Activated CD4-positive, alpha-beta T cell treated with anti-CD3 and anti-CD28 coated beads, Interleukin-2, Interleukin-4, amounts not matched to agents 100 ng/mL and 50 ng/mL, durations not matched to agents 16 hours and 8 hours (primary cell): ENCODE measurements at regions not wholly inside any gene's neighbourhood (a gene's known extent, or its start where the extent isn't known, plus 50 kb on each side); places are given as distances from the start of the nearest gene placed in this dataset.
"Not testable (repeated sequence)": the region's sequence is repeated elsewhere in the genome, so short reads cannot be mapped to it uniquely, and the experiment has no call there.

Experiments used
- DNase-seq: peaks from one replicate; pipeline ENCODE4 v3.0.0-alpha.2; 2020; ENCODE audit warnings: low spot score

DNA sequence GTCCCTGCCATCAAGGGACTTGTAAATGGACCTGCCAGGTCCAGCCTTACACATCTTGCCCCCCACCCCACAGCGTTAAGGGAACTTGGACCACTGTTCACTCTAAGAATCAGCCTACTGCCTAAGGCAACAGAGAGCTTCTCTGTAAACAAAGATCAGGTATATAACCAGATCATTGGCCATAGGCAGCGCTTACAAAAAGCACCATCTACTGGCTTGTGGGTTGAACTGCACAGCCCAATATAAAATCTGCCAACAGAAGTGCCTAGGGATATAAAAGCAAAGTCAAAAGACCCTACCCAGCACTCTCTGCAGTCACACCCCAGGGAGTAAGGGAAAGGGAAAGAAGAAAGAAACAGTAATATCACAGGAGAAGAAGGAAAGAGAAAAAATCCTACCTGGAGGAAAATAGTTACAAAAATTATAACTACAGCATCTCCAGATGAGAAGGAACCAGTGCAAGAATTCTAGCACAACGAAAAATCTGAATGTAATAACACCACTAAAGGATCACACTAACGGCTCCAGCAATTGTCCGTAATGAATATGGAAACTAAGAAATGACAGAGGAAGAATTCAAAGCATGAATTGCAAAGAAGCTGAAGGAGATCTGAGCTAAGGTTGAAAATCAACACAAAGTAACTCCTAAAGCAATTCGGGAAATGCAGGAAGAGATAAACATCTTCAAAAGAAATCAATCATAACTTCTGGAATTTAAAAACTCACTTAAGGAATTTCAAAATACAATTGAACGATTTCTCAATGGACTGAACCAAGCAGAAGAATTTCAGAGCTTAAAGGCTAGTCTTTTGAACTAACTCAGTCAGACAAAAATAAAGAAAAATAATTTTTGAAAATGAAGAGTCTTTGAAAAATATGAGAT, 95.2 kb upstream of the PCED1B start:
- DNase-seq = peak; percentile 42

GRCh38 chr12:46985816-46986215, 93.6 kb upstream of the PCED1B start:
- DNase-seq = no peak

- not testable (repeated sequence) for DNase-seq
Observed at GRCh38 chr12:46988122-46988521, 91.3 kb upstream of the PCED1B start.

GRCh38 chr12:46990211-46990610, 89.2 kb upstream of the PCED1B start:
- DNase-seq = no peak

DNA sequence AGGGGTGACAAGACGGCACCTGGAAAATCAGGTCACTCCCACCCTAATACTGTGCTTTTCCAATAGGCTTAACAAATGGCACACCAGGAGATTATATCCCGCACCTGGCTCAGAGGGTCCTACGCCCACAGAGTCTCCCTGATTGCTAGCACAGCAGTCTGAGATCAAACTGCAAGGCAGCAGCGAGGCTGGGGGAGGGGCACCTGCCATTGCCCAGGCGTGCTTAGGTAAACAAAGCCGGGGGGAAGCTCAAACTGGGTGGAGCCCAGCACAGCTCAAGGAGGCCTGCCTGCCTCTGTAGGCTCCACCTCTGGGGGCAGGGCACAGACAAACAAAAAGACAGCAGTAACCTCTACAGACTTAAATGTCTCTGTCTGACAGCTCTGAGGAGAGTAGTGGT, 87.4 kb upstream of the PCED1B start:
- DNase-seq = not testable (repeated sequence)

- DNase-seq = no peak
Observed at GRCh38 chr12:46998811-46999368, 80.5 kb upstream of the PCED1B start.

DNA sequence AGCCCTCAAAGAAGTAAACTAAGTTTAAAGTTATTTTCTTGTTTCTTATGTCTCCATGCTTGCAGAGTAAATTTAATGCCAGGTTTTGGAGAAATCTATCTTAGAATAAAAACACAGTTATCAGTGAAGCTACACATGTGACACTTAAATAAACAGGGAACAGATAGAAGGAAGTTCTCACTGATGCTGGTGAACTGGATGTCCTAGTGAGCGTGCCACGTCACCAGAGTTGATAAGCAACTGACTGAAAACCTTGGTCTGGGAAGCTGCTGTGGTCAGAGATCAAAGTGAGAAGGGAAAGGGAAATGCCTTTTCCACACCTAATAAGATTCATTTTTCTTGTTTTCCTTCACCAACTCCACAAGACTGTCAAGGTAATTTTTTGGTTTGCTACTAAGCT, 74.8 kb upstream of the PCED1B start:
- DNase-seq = no peak

DNA sequence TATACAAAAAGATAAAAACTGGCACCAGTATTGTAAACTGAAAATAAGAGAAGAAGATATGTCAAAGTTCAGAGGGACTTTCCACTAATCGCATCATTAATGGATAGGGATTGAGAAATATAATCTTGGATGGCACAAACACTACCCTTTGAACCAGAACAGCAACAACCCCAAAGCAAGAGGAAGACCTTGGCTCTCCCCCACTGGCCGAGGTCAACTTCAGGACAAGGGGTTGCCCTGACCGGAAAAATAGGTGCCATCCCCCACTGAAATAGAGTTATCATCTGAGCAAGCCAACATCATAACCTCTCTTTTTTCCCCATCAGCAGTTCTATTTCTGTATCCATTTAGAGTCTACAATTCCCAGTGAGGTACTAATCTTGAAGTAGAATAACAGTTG, 72.4 kb upstream of the PCED1B start:
- DNase-seq = no peak

DNA sequence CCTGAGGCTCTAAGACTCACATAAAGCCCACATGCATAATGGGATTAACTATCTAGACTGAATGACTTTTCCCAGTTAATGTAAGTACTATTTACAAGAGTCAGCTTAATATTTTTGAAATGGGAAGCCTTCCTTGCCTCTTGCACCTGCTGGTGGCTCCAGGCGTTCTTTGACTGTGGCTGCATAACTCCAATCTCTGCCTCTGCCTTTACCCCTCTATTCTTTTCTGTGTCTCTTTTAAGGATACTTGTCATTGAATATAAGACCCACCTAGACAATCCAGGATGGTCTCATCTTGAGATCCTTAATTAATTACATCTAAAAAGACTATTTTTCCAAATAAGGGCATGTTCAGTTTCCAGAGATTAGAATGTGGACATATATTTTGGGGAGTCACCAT, 66.9 kb upstream of the PCED1B start:
- DNase-seq = no peak

GRCh38 chr12:47014474-47014873, 64.9 kb upstream of the PCED1B start:
- DNase-seq = no peak

DNA sequence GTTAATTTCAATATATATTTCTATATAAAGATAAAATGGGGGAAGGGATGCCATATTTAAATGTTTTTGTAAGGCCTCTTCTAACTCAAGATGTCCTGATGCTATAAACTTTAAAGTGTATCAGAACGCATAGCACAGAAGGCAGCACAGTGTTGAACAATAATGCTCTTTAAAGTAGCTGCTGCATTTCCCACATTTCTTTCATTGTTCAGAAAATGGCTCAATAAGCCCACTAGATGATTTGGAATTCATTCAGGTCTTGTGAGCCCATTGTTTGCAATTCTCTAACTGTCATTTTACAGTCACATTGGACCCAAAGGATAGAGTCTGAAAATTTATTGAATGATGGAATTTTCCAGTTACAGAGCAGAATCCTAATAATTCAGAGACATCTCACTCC, 64.0 kb upstream of the PCED1B start:
- DNase-seq = no peak

GRCh38 chr12:47017041-47017713, 62.2 kb upstream of the PCED1B start:
- DNase-seq = no peak

DNA sequence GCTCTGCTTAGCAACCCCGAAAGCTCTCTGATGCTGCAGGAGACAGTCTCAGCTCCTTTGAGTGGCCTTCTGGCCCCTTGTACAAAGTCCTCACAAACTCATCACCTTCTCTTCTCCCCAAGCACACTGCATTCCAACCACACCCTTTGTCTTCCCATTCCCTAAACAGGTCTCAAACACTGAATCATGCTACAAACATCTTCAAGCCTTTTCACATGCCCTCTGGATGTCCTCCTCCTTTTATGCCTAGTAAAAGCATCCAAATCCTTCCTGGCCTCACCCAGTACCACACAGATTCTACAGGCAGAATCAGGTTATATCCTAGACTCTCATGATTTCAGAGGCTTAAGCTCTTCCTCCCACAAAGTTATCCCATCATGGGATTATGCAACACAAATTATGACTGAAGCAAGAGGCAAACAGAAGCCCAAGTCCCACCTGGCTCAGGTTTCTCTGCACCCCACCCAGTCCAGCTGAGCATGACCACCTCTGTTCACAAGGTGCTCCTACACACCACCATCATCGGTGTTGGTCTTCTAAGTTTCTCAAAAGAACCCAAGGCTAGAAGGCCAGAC, 61.4 kb upstream of the PCED1B start:
- no peak for DNase-seq

DNA sequence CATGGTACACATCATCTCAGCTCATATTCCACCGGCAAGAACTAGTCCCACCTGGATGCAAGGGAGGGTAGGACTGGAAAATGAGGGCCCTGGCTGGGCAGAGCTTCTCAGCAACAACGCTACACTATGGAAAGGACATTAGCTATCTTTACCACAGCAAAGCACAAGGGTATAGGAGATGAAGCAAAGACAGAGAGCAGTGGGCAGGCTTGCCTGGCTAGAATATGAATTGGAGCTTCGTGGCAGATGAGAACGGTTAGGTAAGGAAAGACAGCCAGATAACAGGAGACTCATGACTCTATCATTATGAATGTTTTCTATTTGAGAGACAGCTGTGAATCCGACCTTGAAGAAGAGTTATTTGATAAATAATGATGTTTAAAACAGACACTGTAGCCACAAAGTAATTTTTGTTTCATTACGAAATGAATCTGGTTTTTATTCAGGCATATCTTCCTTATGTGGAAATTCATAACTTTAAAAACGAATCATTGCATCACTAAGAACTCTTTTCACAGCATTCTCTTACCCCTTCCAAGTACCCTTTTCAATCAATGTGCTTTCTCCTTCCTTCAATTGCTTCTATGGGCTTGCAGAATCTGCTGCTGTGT, 59.1 kb upstream of the PCED1B start:
- DNase-seq = no peak

- peak; percentile 61 for DNase-seq
Observed at GRCh38 chr12:47021298-47021697, 58.1 kb upstream of the PCED1B start.

- peak; percentile 10 for DNase-seq
Observed at GRCh38 chr12:47022296-47022695, 57.1 kb upstream of the PCED1B start.

DNA sequence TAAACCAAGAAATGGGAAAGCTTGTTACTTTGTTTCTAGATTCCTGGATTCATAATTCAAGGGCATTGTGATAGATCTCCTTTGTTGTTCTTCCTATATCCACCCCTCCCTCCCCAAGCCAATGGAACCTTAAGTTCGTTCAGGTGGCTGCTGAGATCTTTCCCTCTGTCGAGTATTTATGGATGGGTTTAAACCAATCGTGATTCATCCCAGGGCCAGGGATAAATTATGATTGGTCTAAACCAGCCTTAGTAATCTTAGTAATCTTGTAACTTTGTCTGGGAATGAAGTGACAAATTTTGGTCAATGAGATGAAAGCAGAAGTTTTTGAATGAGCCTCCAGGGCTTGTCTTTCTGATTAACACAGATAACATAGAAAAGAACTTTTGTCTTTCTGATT, 56.1 kb upstream of the PCED1B start:
- DNase-seq = peak; percentile 17

GRCh38 chr12:47023953-47024352, 55.5 kb upstream of the PCED1B start:
- DNase-seq = no peak

DNA sequence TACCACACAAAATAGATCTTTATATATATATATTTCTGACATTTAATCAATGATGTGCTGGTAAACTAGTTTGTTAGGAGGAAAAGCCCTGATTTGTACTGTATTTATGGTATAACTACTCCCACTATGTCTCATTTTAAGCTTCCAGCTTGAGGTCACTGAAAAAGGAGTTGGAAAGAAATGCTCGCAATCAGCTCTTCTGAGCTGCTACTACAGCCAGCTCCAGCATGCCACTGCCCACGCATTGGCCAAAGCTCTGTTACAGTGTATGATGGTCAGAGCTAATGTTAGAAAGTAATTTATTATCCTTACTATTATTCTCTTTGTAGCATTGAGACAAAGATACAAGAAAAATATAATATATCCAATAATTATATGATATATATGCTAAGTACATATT, 55.0 kb upstream of the PCED1B start:
- DNase-seq = no peak

DNA sequence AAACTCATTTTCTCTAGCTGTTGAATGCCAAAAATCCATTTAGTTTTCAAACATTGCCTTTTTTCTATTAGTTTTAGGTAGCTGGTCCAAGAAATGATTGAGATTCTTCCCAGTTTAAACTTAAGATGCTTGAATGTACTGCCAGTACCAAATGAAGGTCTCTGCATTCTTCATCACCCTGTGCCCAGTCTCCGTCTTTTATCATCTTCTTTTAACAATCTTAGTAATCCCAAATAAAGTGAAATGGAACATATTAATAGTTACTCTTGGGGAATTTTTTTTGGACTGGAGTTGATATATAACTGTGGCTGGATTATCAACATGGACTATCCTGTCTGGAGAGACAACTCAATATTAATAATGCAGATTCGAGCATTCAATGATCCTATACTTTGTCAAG, 54.1 kb upstream of the PCED1B start:
- DNase-seq = no peak

DNA sequence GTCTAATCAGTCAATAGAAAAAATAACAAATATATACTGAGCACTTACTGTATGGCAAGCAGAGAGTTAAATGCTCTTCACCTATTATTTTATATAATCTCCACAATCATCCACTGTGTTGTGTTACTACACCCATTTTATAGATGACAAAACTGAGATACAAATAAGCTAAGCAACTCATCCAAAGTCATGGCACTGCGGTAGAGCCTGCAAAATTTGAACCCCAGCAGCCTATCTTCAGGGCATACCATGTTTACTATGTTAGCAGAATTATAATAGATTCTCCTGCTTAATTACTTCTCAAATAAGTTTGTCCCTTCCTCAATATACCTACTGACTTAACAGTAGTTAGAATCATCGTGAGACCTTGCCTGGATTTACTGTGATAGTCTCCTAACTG, 53.6 kb upstream of the PCED1B start:
- DNase-seq = no peak

DNA sequence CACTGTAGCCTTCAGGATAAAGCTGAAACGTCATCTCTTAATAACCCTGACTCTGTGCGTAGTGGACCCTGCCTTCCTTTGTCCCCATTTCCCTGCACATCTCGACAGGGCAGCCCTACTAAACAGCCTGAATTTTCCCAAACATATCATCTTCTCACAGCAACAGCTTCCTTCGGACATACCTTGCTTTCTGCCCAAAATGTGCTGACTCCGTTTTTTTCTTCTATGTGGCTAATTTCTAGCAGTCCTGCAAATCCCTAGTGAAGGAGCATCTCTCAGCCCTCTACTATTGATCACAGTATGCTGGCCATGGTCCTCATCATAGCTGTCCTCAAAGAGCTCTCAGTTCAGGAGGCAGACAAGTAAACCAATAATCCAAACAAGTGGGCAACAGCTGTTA, 53.1 kb upstream of the PCED1B start:
- no peak for DNase-seq
